Aorta (tissue), 5 donors: ENCODE measurements at regions not wholly inside any gene's neighbourhood (a gene's known extent, or its start where the extent isn't known, plus 50 kb on each side); places are given as distances from the start of the nearest gene placed in this dataset.
"Not testable (repeated sequence)": the region's sequence is repeated elsewhere in the genome, so short reads cannot be mapped to it uniquely, and the experiment has no call there.

Experiments
- ATAC-seq: fragments of 200-7000 bp; cut with Tn5 transposase; one replicate; pipeline ENCODE4 v1.9.1; 2022; ENCODE audit warnings: moderate library complexity; ENCODE audit not compliant: low FRiP score
- DNase-seq, 2 donors: peaks; one replicate each; pipeline ENCODE4 v3.0.0-alpha.2; 2020
- H3K27ac ChIP-seq, 2 donors: one replicate each; pipeline ENCODE4 v1.5.1; 2013; ENCODE audit warnings: low read length in 2 of 2, mild to moderate bottlenecking in 2 of 2, moderate library complexity in 2 of 2, control low read depth in 1 of 2, inconsistent platforms in 1 of 2, low read depth in 1 of 2
- H3K27me3 ChIP-seq, 2 donors: one replicate each; pipeline ENCODE4 v1.6.1; 2013; ENCODE audit warnings: control low read depth in 1 of 2, low read length in 1 of 2, mild to moderate bottlenecking in 1 of 2, moderate library complexity in 1 of 2; ENCODE audit not compliant: insufficient read depth in 2 of 2, control insufficient read depth in 1 of 2
- H3K36me3 ChIP-seq, 2 donors: one replicate each; pipeline ENCODE4 v1.6.1; 2013; ENCODE audit warnings: control low read depth in 1 of 2, low read length in 1 of 2, mild to moderate bottlenecking in 1 of 2; ENCODE audit not compliant: insufficient read depth in 2 of 2, control insufficient read depth in 1 of 2
- H3K4me1 ChIP-seq, 2 donors: one replicate each; pipeline ENCODE4 v1.6.1; 2013; ENCODE audit warnings: low read length in 2 of 2, control low read depth in 1 of 2, mild to moderate bottlenecking in 1 of 2, moderate library complexity in 1 of 2; ENCODE audit not compliant: insufficient read depth in 2 of 2, control insufficient read depth in 1 of 2
- H3K4me3 ChIP-seq, 2 donors: one replicate each; pipeline ENCODE4 v1.5.1; 2013; ENCODE audit warnings: low read length in 2 of 2, control low read depth in 1 of 2, mild to moderate bottlenecking in 1 of 2
- H3K9me3 ChIP-seq: one replicate; pipeline ENCODE4 v1.6.1; 2013; ENCODE audit warnings: mild to moderate bottlenecking, low read length; ENCODE audit not compliant: control insufficient read depth
- WGBS, 2 donors: extraction: QIAGEN DNeasy Blood & Tissue Kit; methylation state at CpG; one replicate each; pipeline ENCODE4 v1.1.7; 2013; 5-methylcytosine and 5-hydroxymethylcytosine counted together
- intact Hi-C, 2 donors: fragments of 100-400 bp; cut with DNase I; formaldehyde crosslinking; loops; one replicate each; pipeline versions ENCODE4 v1.14.2 to v1.15.0; 2022
- donor health status: healthy with polysubstance abuse.
- donor health status: Bipolar disorder and iron deficiency.
- donor health status: DM: no; HTN: no; CAD: no.
- donor health status: DM: no; HTN: no; CAD: no.
- donor health status: DM: yes; HTN: yes; CAD: no.

DNA sequence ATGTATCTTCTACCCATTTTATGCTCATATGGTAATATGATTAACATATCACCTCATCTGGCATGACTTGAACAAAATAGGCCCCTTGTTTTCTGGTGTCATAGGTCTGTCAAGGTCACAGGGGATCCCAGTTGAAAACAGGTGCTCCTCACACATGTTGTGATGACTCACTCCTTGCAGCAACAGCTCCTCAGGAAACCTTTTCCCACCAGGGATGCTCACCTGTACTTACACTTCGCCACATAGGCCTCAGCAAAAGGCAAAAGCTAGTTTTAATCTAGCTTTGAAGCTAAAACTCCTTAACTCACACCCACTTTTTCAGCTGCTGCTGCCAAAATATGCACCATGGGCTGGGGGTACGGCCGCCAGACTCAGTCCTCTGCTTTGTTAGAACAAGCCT is 110.0 kb upstream of the SOX21 start:
- WGBS, 2 donors: 60 to 65% methylated on average over 3 of the region's 3 CpGs
- H3K27ac ChIP-seq: no peak overlapping the region
- H3K27me3 ChIP-seq: no peaks in the 10 kb centered on the region
- no peaks in the 10 kb centered on the region for H3K9me3 ChIP-seq
- intact Hi-C loops: no loop called here
- H3K4me1 ChIP-seq: no peaks in the 10 kb centered on the region
- no peaks in the 10 kb centered on the region for H3K36me3 ChIP-seq
- no peak overlapping the region for H3K4me3 ChIP-seq
- ATAC-seq: no peak
- no peak for DNase-seq

DNA sequence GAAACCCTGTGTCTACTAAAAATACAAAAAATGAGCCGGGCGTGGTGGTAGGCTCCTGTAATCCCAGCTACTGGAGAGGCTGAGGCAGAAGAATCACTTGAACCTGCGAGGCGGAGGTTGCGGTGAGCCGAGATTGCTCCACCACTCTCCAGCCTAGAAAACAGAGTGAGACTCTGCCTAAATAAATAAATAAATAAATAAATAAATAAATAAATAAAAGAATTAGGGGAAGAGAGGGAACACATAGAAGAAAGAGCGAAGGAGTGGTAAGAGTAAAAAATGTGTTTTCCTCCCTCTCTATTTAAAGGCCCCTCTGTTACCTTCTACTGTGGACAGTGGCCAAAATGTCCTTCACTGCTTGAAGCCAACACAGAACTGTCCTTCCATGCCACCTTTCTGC is 103.9 kb upstream of the SOX21 start:
- 95 to 97% methylated on average over 7 of the region's 7 CpGs for WGBS, 2 donors
- Histone ChIP-seq H3K4me1 (no peaks in the 10 kb centered on the region), H3K9me3 (no peaks in the 10 kb centered on the region), H3K4me3 (no peak overlapping the region), H3K36me3 (no peaks in the 10 kb centered on the region), H3K27me3 (peaks cover 0 to 1% of the 10 kb centered on the region in 2 donors), H3K27ac (no peak overlapping the region)
- intact Hi-C loops: no loop called here
- DNase-seq (no peak), ATAC-seq (no peak)

DNA sequence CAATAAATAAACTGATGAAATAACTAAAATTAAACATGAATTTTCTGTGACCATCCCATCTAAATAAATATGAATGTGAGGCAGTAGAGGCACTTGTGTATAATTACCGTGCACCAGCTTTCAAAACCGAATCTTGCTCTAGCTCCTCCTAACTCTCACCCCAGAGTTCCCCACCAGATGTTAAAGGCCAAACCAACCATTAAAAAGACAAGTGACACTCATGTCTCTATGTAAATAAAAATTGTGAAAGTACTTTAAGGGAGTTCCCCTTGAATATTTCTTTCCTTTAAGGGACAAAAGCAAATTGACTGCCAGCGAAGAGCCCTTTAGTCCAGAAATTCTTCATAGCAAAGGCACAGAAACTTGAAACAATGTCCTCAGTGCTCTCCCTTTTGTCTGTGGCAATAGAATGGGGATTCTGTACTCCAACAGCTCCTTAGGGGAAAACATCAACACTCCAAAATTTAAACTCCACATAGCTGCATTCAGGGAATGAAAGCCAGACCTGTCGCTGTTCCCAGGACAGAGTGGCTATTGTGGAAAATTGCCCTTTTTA is 101.7 kb upstream of the SOX21 start:
- ATAC-seq (no peak), DNase-seq (no peak)
- no peaks in the 10 kb centered on the region for H3K9me3 ChIP-seq
- H3K27me3 ChIP-seq: peaks cover 0 to 1% of the 10 kb centered on the region in 2 donors
- no peak overlapping the region for H3K4me3 ChIP-seq
- no peaks in the 10 kb centered on the region for H3K4me1 ChIP-seq
- WGBS, 2 donors: 73 to 74% methylated on average over 4 of the region's 4 CpGs
- H3K36me3 ChIP-seq: no peaks in the 10 kb centered on the region
- H3K27ac ChIP-seq: no peak overlapping the region
- intact Hi-C loops: no loop called here

DNA sequence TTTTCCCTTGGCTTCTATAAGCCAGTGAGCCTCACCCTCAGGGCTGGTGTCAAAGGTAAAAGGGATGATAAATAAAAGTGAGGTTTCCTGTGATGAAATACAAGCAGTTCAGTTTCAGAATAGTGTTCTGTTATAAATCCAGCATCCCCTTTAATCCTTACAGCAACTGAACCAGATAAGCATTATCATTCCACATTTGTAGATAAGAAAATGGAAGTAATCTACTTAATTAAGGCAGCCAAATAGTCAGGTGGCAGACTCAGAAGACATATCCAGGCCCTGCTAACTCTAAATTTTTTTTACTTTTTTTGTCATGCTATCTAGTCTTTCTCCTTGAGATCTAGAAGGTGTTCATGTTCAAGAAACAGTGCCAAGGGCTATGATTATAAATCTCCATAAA is 99.4 kb upstream of the SOX21 start:
- Histone ChIP-seq H3K4me1 (no peaks in the 10 kb centered on the region), H3K9me3 (no peaks in the 10 kb centered on the region), H3K27ac (no peak overlapping the region), H3K36me3 (no peaks in the 10 kb centered on the region), H3K27me3 (peaks cover 0 to 1% of the 10 kb centered on the region in 2 donors), H3K4me3 (no peak overlapping the region)
- no peak for DNase-seq
- intact Hi-C loops: no loop called here
- ATAC-seq: no peak

DNA sequence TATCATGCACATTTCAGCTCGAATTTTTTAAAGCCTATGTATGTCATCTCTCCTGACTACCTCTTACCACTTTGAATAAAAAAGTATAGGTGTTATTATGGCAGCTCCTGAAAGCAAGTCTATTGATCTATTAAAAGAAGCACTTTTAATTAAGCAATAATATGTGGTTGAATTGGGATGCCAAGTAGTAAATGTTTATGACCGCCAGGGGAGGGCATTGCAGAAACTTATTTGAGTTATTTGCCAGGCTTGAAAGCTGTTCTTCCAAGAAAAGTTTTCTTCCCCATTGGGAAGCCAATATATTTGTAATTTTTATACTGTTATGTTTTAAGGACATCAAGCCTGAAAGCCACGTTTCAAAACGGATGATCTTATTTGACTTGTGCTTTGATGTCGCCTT is 88.1 kb upstream of the SOX21 start:
- Histone ChIP-seq H3K27me3 (no peaks in the 10 kb centered on the region), H3K9me3 (peaks cover 5% of the 10 kb centered on the region), H3K4me3 (no peak overlapping the region), H3K27ac (no peak overlapping the region), H3K4me1 (no peaks in the 10 kb centered on the region), H3K36me3 (no peaks in the 10 kb centered on the region)
- ATAC-seq (no peak), DNase-seq (no peak)
- WGBS, 2 donors: 68 to 75% methylated on average over 5 of the region's 5 CpGs
- intact Hi-C loops: no loop called here

DNA sequence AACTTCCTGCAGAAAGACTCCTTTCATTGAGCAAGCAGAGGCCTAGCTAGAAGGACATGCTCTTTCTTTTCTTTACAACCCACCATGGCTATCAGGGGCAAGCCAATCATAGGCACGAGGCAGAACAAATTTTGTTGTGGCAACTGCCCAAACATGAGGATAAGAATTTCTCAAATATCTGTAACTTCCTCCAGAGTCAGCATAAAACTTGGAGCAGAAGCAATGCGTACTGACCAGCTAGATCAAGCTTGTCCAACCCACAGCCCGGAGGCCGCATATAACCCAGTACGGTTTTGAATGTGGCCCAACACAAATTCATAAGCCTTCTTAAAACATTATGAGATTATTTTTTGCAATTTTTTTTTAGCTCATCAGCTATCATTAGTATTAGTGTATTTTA is 87.0 kb upstream of the SOX21 start:
- intact Hi-C loops: no loop called here
- no peaks in the 10 kb centered on the region for H3K27me3 ChIP-seq
- H3K4me1 ChIP-seq: no peaks in the 10 kb centered on the region
- no peak overlapping the region for H3K4me3 ChIP-seq
- DNase-seq: no peak
- WGBS, 2 donors: 52 to 56% methylated on average over 5 of the region's 5 CpGs
- no peaks in the 10 kb centered on the region for H3K36me3 ChIP-seq
- H3K9me3 ChIP-seq: peaks cover 3% of the 10 kb centered on the region
- no peak for ATAC-seq
- H3K27ac ChIP-seq: no peak overlapping the region

DNA sequence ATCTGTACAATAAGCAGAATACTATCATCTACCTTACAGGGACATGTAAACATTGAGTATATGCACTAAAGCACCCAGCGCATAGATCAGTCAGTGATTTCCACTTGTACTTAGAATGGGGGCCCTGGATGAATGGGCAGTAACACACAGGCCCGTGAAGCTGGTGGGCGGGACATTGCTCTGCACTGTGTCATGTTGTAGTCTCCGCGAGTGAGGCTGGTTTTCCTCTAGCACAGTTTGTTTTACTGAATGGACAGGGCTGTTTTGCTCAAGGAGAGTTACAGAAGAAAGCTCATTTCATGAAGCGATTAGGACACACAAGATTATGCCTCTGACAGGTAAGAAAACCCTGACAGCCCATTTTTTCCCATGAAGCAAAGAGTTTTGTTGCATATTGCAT is 86.4 kb upstream of the SOX21 start:
- ATAC-seq: no peak
- no peak for DNase-seq

DNA sequence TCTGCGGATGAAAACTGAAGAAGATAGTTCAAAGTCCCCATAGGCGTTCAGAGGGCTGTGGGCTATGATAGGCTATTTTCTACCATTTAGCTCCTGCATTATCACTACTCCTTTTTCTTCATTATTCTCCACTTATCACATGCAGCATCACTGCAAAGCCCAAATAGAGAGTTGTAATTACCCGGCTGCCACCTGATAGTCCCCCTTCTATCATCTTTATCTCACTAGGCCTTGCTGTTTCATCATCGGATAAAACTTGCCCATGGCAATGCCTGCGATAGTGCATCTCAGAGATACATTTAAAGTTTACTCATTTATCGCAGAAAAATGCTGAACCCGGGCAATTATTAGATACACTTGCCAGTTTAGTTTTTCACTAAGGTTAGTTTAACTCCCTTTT is 82.9 kb upstream of the SOX21 start:
- WGBS, 2 donors: 87 to 88% methylated on average over 7 of the region's 7 CpGs
- DNase-seq (no peak), ATAC-seq (no peak)
- Histone ChIP-seq H3K36me3 (no peaks in the 10 kb centered on the region), H3K27me3 (no peaks in the 10 kb centered on the region), H3K9me3 (peaks cover 1% of the 10 kb centered on the region), H3K4me3 (no peak overlapping the region), H3K4me1 (no peaks in the 10 kb centered on the region), H3K27ac (no peak overlapping the region)
- intact Hi-C loops: no loop called here

More for the DNA sequence above, 86.4 kb upstream of the SOX21 start:
- H3K4me3 ChIP-seq: no peak overlapping the region
- H3K36me3 ChIP-seq: no peaks in the 10 kb centered on the region
- intact Hi-C loops: no loop called here
- no peak overlapping the region for H3K27ac ChIP-seq
- peaks cover 3% of the 10 kb centered on the region for H3K9me3 ChIP-seq
- H3K4me1 ChIP-seq: no peaks in the 10 kb centered on the region
- WGBS, 2 donors: 67 to 78% methylated on average over 6 of the region's 6 CpGs
- no peaks in the 10 kb centered on the region for H3K27me3 ChIP-seq

DNA sequence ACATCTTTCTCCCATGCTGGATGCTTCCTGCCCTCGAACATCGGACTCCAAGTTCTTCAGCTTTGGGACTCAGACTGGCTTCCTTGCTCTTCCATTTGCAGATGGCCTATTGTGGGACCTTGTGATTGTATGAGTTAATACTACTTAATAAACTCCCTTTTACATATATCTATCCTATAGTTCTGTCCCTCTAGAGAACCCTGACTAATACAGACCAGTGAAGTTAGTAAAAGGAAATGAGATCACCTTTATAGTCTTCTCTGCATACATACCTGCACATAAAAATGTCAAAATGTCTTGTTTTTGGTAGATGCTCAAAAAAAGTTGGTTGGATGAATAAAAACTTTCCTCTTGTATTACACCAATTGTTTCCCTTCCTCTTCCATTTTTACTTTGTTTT is 73.9 kb upstream of the SOX21 start:
- H3K9me3 ChIP-seq, H3K27me3 ChIP-seq, H3K36me3 ChIP-seq, H3K4me1 ChIP-seq, intact Hi-C loops, DNase-seq, H3K27ac ChIP-seq, H3K4me3 ChIP-seq, ATAC-seq: not testable (repeated sequence)
- 63 to 97% methylated on average over 2 of the region's 2 CpGs for WGBS, 2 donors
